HCT116 (cell line): ENCODE measurements at regions not wholly inside any gene's neighbourhood (a gene's known extent, or its start where the extent isn't known, plus 50 kb on each side); places are given as distances from the start of the nearest gene placed in this dataset.

Experiments used
- ATAC-seq: fragments of 200-7000 bp; cut with Tn5 transposase; 2 replicates; pipeline ENCODE4 v1.9.1; 2020; ENCODE audit warnings: mild to moderate bottlenecking, moderate library complexity
- BruUV-seq: library from RNA; stranded (reverse); fragments of 400-500 nt; replicated peaks from 2 replicates; lab custom pipeline; 2021; lab: Mats Ljungman, UMichigan
- CTCF ChIA-PET: fragments of 300-600 bp; sonication (Branson Sonifier 250); formaldehyde crosslinking; loops from one replicate; lab custom pipeline; 2021; ENCODE audit warnings: antibody characterized with exemption; lab: Charles Lee
- POLR2A ChIA-PET: fragments of 300-600, 350-600 bp; sonication (Branson Sonifier 250); formaldehyde crosslinking; loops from one replicate; lab custom pipeline; 2021; ENCODE audit warnings: antibody characterized with exemption; lab: Charles Lee
- RAD21 ChIA-PET, 2 experiments: fragments of 300-600 bp; sonication (Branson Sonifier 250); formaldehyde crosslinking; loops; one replicate each; lab custom pipeline; 2023; ENCODE audit warnings: low total read pairs in 2 of 2; ENCODE audit not compliant: uncharacterized antibody in 2 of 2, unreplicated experiment in 2 of 2, low non-redundant PET in 1 of 2; lab: Charles Lee
- DNase-seq: peaks from one replicate; pipeline ENCODE4 v3.0.0-alpha.2; 2010; ENCODE audit warnings: low read depth, low spot score
- H2AFZ ChIP-seq: fragments of 200-600 bp; shearing (Covaris generic), sonication (generic); 2 replicates; pipeline ENCODE4 v1.6.1; 2017; ENCODE audit warnings: low read depth, mixed run types, mixed read lengths, antibody characterized with exemption, low read length; ENCODE audit not compliant: poor library complexity, severe bottlenecking
- H3K27ac ChIP-seq: 2 replicates; pipeline ENCODE4 v1.5.1; 2012; ENCODE audit warnings: low read depth, low read length
- H3K27me3 ChIP-seq: fragments of 200-600 bp; sonication (generic); 2 replicates; pipeline ENCODE4 v1.6.1; 2016; ENCODE audit warnings: mixed run types, low read length, mixed read lengths; ENCODE audit not compliant: insufficient read depth
- H3K36me3 ChIP-seq, 2 experiments: fragments of 200-500 bp in 1 of 2; fragments of 200-600 bp in 1 of 2; sonication (Bioruptor generic) in 1 of 2; sonication (generic) in 1 of 2; 2 replicates each; pipeline versions ENCODE4 v1.5.1 to v1.6.1; 2014 to 2016; ENCODE audit warnings: low read length in 2 of 2, inconsistent platforms in 1 of 2, mixed read lengths in 1 of 2, mixed run types in 1 of 2; ENCODE audit not compliant: insufficient read depth in 2 of 2, control insufficient read depth in 1 of 2
- H3K4me1 ChIP-seq, 2 experiments: fragments of 200-600 bp in 1 of 2; sonication (generic) in 1 of 2; 2 replicates each; pipeline versions ENCODE4 v1.5.1 to v1.6.1; 2012 to 2017; ENCODE audit warnings: low read length in 2 of 2, inconsistent platforms in 1 of 2, mild to moderate bottlenecking in 1 of 2, mixed read lengths in 1 of 2, mixed run types in 1 of 2, moderate library complexity in 1 of 2; ENCODE audit not compliant: insufficient read depth in 2 of 2, control insufficient read depth in 1 of 2
- H3K4me2 ChIP-seq: fragments of 200-600 bp; sonication (generic); 2 replicates; pipeline ENCODE4 v1.6.1; 2017; ENCODE audit warnings: mixed run types, low read length, mixed read lengths
- H3K4me3 ChIP-seq, 2 experiments: fragments of 200-600 bp in 1 of 2; sonication (generic) in 1 of 2; replicated peaks in 1 of 2; 2 replicates each; pipeline ENCODE4 v1.5.1; 2011 to 2016; ENCODE audit warnings: low read length in 2 of 2, control low read depth in 1 of 2, low read depth in 1 of 2, mild to moderate bottlenecking in 1 of 2, mixed read lengths in 1 of 2, mixed run types in 1 of 2
- H3K79me2 ChIP-seq: fragments of 200-600 bp; sonication (generic); 2 replicates; pipeline ENCODE4 v1.6.1; 2017; ENCODE audit warnings: mild to moderate bottlenecking, mixed run types, low read length, moderate library complexity, mixed read lengths; ENCODE audit not compliant: insufficient read depth
- H3K9ac ChIP-seq: fragments of 200-600 bp; sonication (generic); 2 replicates; pipeline ENCODE4 v1.6.1; 2016; ENCODE audit warnings: low read length, mixed read lengths
- H3K9me2 ChIP-seq: fragments of 200-600 bp; sonication (generic), shearing (Covaris generic); 2 replicates; pipeline ENCODE4 v1.6.1; 2017; ENCODE audit warnings: mixed run types, mild to moderate bottlenecking, moderate library complexity; ENCODE audit not compliant: insufficient read depth
- H3K9me3 ChIP-seq, 2 experiments: fragments of 200-500 bp in 1 of 2; fragments of 200-600 bp in 1 of 2; sonication (Bioruptor generic) in 1 of 2; sonication (generic) in 1 of 2; 2 replicates each; pipeline ENCODE4 v1.6.1; 2014 to 2017; ENCODE audit warnings: low read length in 2 of 2, mixed read lengths in 2 of 2, inconsistent platforms in 1 of 2, low read depth in 1 of 2, mild to moderate bottlenecking in 1 of 2, mixed run types in 1 of 2, moderate library complexity in 1 of 2; ENCODE audit not compliant: control insufficient read depth in 1 of 2, insufficient read depth in 1 of 2
- H4K20me1 ChIP-seq: fragments of 200-600 bp; sonication (generic), shearing (Covaris generic); 2 replicates; pipeline ENCODE4 v1.6.1; 2017; ENCODE audit warnings: mixed run types, mild to moderate bottlenecking, moderate library complexity; ENCODE audit not compliant: insufficient read depth
- CBX3 ChIP-seq: IDR thresholded peaks from 2 replicates; pipeline ENCODE4 v1.6.1; 2012; ENCODE audit warnings: low read depth
- CEBPB ChIP-seq: IDR thresholded peaks from 2 replicates; pipeline ENCODE4 v1.6.1; 2012; ENCODE audit warnings: low read depth
- EGR1 ChIP-seq: IDR thresholded peaks from 2 replicates; pipeline ENCODE4 v1.6.1; 2012; ENCODE audit warnings: low read depth
- ELF1 ChIP-seq: IDR thresholded peaks from 2 replicates; pipeline ENCODE4 v1.6.1; 2012; ENCODE audit warnings: low read depth, borderline replicate concordance
- EZH2 ChIP-seq: fragments of 200-600 bp; sonication (generic); IDR thresholded peaks from 2 replicates; pipeline ENCODE4 v1.6.1; 2017; ENCODE audit warnings: antibody characterized with exemption, mixed run types
- FOSL1 ChIP-seq: IDR thresholded peaks from 2 replicates; pipeline ENCODE4 v1.6.1; 2012; ENCODE audit warnings: low read depth
- POLR2AphosphoS5 ChIP-seq: IDR thresholded peaks from 2 replicates; pipeline ENCODE4 v1.6.1; 2011; ENCODE audit warnings: mild to moderate bottlenecking, low read depth, low read length, moderate library complexity
- SIN3A ChIP-seq: IDR thresholded peaks from 2 replicates; pipeline ENCODE4 v1.6.1; 2012; ENCODE audit warnings: low read depth
- SRF ChIP-seq: IDR thresholded peaks from 2 replicates; pipeline ENCODE4 v1.6.1; 2012; ENCODE audit warnings: low read depth
- YY1 ChIP-seq: IDR thresholded peaks from 2 replicates; pipeline ENCODE4 v1.6.1; 2011; ENCODE audit warnings: low read length, low read depth, moderate library complexity, mild to moderate bottlenecking; ENCODE audit not compliant: insufficient replicate concordance; ENCODE audit errors: extremely low read depth
- intact Hi-C: fragments of 100-400 bp; cut with micrococcal nuclease; formaldehyde crosslinking; loops from 2 replicates; pipeline ENCODE4 v1.10.0; 2022
- TF ChIP-seq, protein P1 (sequence below), 3 experiments: fragments of 200-600 bp in 1 of 3; sonication (generic) in 1 of 3; IDR thresholded peaks in 2 of 3; conservative IDR thresholded peaks in 1 of 3; 2 replicates each; pipeline ENCODE4 v1.5.1; 2012 to 2017; ENCODE audit warnings: low read depth in 2 of 3, low read length in 2 of 3, antibody characterized with exemption in 1 of 3, borderline replicate concordance in 1 of 3, control low read depth in 1 of 3, mild to moderate bottlenecking in 1 of 3, mixed read lengths in 1 of 3, mixed run types in 1 of 3, moderate library complexity in 1 of 3; ENCODE audit not compliant: insufficient read depth in 1 of 3
- TF ChIP-seq, protein P2 (sequence below): IDR thresholded peaks from 2 replicates; pipeline ENCODE4 v1.6.1; 2011; ENCODE audit warnings: mild to moderate bottlenecking, low read length, moderate library complexity; ENCODE audit not compliant: insufficient replicate concordance; ENCODE audit errors: extremely low read depth
- TF ChIP-seq, protein P3 (sequence below): IDR thresholded peaks from 2 replicates; pipeline ENCODE4 v1.6.1; 2012; ENCODE audit warnings: low read depth
- TF ChIP-seq, protein P4 (sequence below): IDR thresholded peaks from 2 replicates; pipeline ENCODE4 v1.6.1; 2012

DNA sequence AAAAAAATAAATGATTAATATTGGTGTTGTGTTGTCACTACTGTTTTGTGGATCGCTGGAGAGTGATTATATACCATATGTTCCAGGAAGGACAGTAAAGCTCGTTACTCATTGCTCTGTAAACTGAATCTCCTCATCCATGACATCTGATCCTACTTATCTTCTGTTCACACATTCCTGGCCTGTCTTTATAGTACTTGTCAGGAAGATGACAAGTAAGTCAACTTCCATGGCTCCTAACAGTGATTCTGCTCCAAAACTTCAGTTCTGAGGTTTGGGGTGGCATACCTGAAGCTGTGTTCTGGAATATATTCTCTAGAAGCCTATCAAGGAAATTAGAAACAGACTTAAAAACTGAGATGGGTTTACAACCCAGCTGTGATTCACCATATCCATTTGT lies 288.9 kb downstream of the ZBBX start:
- no peak for ATAC-seq
- H3K36me3 ChIP-seq, result no peaks in the 10 kb centered on the region
- H3K27me3 ChIP-seq, result no peaks in the 10 kb centered on the region
- no TSS peak for BruUV-seq
- H3K79me2 ChIP-seq, result no peaks in the 10 kb centered on the region
- ChIA-PET RAD21 (no interaction called here), CTCF (no interaction called here)
- intact Hi-C loops, result no loop called here
- no peaks in the 10 kb centered on the region for H4K20me1 ChIP-seq
- no peak overlapping the region for H3K9ac ChIP-seq
- no peaks in the 10 kb centered on the region for H3K9me2 ChIP-seq
- no peak for TF ChIP-seq ELF1
- TF ChIP-seq FOSL1, result no peak
- no peak for TF ChIP-seq SIN3A
- no peak for TF ChIP-seq CBX3
- TF ChIP-seq, protein P1, sequence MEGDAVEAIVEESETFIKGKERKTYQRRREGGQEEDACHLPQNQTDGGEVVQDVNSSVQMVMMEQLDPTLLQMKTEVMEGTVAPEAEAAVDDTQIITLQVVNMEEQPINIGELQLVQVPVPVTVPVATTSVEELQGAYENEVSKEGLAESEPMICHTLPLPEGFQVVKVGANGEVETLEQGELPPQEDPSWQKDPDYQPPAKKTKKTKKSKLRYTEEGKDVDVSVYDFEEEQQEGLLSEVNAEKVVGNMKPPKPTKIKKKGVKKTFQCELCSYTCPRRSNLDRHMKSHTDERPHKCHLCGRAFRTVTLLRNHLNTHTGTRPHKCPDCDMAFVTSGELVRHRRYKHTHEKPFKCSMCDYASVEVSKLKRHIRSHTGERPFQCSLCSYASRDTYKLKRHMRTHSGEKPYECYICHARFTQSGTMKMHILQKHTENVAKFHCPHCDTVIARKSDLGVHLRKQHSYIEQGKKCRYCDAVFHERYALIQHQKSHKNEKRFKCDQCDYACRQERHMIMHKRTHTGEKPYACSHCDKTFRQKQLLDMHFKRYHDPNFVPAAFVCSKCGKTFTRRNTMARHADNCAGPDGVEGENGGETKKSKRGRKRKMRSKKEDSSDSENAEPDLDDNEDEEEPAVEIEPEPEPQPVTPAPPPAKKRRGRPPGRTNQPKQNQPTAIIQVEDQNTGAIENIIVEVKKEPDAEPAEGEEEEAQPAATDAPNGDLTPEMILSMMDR (IDR thresholded peaks at IDR 0.05 in 2 of 3, conservative IDR thresholded peaks at IDR 0.05 in 1 of 3; ENCODE audit: borderline replicate concordance in 1 of 3, insufficient read depth in 1 of 3, low read depth in 2 of 3, low read length in 2 of 3), result no peak
- TF ChIP-seq, protein P2, sequence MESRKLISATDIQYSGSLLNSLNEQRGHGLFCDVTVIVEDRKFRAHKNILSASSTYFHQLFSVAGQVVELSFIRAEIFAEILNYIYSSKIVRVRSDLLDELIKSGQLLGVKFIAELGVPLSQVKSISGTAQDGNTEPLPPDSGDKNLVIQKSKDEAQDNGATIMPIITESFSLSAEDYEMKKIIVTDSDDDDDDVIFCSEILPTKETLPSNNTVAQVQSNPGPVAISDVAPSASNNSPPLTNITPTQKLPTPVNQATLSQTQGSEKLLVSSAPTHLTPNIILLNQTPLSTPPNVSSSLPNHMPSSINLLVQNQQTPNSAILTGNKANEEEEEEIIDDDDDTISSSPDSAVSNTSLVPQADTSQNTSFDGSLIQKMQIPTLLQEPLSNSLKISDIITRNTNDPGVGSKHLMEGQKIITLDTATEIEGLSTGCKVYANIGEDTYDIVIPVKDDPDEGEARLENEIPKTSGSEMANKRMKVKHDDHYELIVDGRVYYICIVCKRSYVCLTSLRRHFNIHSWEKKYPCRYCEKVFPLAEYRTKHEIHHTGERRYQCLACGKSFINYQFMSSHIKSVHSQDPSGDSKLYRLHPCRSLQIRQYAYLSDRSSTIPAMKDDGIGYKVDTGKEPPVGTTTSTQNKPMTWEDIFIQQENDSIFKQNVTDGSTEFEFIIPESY, result no peak
- TF ChIP-seq EGR1, result no peak
- no peak for TF ChIP-seq SRF
- TF ChIP-seq POLR2AphosphoS5, result no peak
- TF ChIP-seq, protein P3, sequence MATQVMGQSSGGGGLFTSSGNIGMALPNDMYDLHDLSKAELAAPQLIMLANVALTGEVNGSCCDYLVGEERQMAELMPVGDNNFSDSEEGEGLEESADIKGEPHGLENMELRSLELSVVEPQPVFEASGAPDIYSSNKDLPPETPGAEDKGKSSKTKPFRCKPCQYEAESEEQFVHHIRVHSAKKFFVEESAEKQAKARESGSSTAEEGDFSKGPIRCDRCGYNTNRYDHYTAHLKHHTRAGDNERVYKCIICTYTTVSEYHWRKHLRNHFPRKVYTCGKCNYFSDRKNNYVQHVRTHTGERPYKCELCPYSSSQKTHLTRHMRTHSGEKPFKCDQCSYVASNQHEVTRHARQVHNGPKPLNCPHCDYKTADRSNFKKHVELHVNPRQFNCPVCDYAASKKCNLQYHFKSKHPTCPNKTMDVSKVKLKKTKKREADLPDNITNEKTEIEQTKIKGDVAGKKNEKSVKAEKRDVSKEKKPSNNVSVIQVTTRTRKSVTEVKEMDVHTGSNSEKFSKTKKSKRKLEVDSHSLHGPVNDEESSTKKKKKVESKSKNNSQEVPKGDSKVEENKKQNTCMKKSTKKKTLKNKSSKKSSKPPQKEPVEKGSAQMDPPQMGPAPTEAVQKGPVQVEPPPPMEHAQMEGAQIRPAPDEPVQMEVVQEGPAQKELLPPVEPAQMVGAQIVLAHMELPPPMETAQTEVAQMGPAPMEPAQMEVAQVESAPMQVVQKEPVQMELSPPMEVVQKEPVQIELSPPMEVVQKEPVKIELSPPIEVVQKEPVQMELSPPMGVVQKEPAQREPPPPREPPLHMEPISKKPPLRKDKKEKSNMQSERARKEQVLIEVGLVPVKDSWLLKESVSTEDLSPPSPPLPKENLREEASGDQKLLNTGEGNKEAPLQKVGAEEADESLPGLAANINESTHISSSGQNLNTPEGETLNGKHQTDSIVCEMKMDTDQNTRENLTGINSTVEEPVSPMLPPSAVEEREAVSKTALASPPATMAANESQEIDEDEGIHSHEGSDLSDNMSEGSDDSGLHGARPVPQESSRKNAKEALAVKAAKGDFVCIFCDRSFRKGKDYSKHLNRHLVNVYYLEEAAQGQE, result no peak
- no peak for TF ChIP-seq CEBPB
- no peak for TF ChIP-seq EZH2
- no peak for TF ChIP-seq YY1
- TF ChIP-seq, protein P4, sequence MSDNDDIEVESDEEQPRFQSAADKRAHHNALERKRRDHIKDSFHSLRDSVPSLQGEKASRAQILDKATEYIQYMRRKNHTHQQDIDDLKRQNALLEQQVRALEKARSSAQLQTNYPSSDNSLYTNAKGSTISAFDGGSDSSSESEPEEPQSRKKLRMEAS, result no peak
- TF ChIP-seq, all 23 proteins: peak for 0
- Histone ChIP-seq H3K4me1 (no peaks in the 10 kb centered on the region), H2AFZ (no peak overlapping the region), H3K27ac (no peak overlapping the region), H3K4me3 (no peak overlapping the region), H3K4me2 (no peak overlapping the region), H3K9me3 (no peaks in the 10 kb centered on the region)
- POLR2A ChIA-PET, result no interaction called here
- DNase-seq, result no peak
